NCI-H748 (cell line): ENCODE measurements at regions not wholly inside any gene's neighbourhood (a gene's known extent, or its start where the extent isn't known, plus 50 kb on each side); places are given as distances from the start of the nearest gene placed in this dataset.
A peak's percentile ranks its signal among the peaks of the same experiment; 100 is the strongest.
"Not testable (repeated sequence)": the region's sequence is repeated elsewhere in the genome, so short reads cannot be mapped to it uniquely, and the experiment has no call there.

Experiments used
- DNase-seq: peaks from one replicate; lab custom pipeline; 2025; ENCODE audit not compliant: unreplicated experiment; lab: John Stamatoyannopoulos, UW

- DNase-seq: not testable (repeated sequence)
Observed at GRCh38 chr12:116327992-116328391, 50.5 kb upstream of the MED13L start.

DNA sequence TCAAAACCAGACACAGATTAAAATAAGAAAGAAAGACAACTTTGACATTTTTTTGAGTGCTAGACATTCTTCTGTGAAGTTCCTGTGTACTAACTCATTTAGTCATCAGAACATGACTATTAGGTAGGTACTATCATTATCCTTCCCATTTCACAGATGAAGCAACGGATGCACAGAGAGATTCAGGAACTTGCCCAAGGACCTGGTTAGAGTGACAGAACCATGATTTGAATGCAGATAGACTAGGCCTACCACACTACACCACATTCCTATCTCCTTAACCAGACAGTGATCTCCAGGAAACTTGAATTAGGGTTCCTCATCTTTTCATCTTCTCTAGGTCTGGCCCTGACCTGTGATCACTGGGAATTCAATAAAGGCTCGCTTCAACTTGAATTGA is 54.4 kb upstream of the MED13L start:
- no peak for DNase-seq

GRCh38 chr12:116332705-116333380 is 55.4 kb upstream of the MED13L start:
- peak; percentile 15 for DNase-seq

GRCh38 chr12:116333402-116333801 is 55.9 kb upstream of the MED13L start:
- no peak for DNase-seq

GRCh38 chr12:116336542-116337065 is 59.1 kb upstream of the MED13L start:
- peak; percentile 32 for DNase-seq

GRCh38 chr12:116337312-116337711 is 59.8 kb upstream of the MED13L start:
- DNase-seq: no peak

DNA sequence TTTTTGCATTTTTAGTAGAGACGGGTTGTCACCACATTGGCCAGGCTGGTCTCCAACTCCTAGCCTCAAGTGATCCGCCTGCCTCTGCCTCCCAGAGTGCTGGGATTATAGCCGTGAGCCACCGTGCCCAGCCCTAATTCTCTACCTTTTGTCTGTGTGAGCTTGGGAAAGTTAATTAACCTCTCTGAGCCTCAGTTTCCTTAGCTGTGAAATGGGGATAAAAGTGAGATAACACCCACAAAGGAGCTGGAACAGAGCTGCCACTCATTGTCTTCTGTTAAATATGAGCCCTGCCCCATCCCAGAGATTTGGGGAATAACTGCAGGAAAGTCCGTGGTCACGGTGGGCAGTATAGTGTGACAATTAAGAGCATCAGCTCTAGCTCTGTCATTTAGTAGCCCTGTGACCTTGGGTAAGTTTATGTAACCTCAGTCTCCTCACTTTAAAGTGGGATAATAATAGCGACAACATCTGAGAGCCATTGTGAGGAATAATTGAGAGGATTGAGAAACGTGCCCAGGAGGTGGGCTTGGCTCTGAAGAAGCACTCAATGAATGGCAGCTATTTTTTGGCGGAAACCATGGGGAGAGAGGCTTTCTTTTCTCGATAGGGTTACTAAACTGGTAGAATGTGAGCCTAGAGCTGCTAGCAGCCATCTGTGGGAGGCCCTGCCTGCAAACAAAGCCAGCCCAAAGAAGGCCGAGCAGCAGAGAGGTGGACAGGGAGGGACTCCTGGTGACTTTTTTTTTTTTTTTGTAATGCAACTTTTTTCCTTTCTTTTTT is 60.8 kb upstream of the MED13L start:
- no peak for DNase-seq

DNA sequence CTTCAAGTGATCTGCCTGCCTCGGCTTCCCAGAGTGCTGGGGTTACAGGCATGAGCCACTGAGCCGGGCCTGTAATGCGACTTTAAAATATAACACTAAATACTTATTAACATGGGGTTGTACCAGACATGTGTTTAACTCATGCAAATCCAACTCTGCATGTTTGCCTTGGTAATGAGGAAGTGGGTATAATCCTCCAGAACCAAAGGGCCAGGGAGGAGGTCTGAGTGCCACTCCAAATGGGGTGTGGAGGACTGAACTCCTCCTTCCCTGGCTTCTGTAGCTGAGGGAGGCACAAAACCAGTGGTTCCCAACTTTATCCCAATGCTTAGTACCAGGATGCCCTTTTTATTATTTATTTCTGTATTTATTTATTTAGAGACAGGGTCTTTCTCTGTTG is 61.6 kb upstream of the MED13L start:
- no peak for DNase-seq

DNA sequence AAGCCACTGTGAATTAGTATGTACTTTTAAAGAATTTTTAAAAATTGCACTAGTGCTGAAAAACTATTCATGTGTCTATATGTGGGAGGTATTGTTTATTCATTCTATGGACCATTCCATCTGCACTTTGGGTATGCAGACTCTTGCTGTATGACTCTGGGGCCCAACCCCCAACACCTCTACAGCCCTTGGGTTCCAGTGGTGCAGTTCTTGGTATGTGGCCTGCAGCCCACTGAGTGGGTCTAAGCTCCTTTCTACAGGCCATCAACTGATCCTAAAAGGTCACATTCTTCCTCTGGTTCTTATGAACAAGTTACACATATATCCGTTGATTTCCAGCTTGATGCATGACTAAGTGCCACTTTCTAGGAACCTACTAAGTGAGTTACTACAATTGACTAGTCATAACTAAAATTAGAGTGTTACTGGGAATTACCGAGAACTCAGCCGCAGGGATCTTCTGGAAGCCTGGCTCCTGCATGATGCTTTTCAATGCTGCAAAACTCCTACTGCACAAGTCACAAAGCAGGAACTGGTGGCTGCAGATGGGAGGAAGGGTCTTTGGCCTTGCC is 62.4 kb upstream of the MED13L start:
- DNase-seq: no peak

DNA sequence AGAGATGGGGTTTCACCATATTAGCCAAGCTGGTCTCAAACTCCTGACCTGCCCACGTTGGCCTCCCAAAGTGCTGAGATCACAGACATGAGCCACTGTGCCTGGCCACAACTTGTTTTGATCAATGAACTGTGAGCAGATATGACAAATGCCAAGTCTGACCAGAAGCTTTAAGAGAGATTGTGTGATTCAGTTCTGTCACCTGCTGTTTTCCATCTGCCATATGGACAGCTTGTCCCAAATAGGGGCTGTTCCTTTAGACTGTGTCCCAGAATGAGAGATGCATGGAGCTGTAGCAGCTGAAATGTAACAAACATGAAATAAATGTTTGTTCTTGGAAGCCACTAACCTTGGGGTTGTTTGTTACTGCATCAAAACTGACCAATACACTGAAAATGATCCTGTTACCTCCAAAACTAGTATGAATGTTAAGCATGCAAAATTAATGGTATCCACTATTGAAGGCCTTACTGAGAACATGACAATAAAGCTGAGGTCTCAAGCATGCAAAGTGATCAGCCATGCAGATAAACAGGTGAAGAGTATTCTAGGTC is 65.9 kb upstream of the MED13L start:
- no peak for DNase-seq

GRCh38 chr12:116346222-116346621 is 68.7 kb upstream of the MED13L start:
- DNase-seq: no peak

GRCh38 chr12:116346741-116347140 is 69.2 kb upstream of the MED13L start:
- DNase-seq: no peak

- no peak for DNase-seq
Observed at GRCh38 chr12:116347265-116347664, 69.8 kb upstream of the MED13L start.

DNA sequence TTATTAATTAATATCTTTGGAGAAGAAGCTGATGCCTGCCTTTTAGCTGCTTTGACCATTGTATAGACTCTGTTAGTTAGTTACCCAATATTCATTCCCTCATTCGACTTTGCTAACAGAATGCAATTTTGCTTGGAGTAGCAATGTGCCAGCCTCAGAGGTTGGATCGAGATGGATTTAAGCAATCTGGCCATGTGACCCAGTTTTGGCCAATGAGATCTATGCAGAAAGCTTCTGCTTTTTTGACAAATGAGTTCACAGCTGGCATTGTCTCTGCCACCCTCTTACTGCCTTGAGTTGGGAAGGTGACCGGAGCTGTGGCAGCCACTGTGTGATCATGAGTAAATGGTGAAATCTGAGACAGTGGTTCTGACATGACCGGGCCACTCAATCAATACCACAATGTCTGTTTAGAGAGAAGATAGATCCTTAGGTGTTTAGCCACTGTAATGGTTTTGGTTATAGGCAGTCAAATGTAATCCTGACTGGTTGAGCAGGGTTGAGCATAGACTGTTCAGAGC is 74.9 kb upstream of the MED13L start:
- DNase-seq: no peak

DNA sequence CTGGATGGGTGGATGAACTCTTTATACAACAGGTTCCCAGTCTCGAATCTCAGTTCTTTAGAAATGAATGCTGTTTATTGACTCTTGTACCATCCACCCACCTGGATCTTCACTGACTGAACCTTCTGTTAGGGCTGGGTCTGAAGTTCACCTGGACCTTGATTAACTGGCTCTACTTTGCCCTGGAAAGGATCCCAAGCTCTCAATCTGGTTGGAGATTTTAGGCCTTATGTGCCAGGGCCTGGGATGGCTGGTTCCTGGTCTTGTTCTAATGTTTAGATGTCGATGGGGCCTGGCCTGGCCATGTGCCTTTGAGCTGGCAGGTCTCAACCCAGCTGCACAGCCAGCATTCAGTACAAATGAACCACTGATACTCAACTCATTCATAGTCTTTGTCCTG is 76.5 kb upstream of the MED13L start:
- DNase-seq: no peak

- no peak for DNase-seq
Observed at GRCh38 chr12:116354534-116354933, 77.0 kb upstream of the MED13L start.

DNA sequence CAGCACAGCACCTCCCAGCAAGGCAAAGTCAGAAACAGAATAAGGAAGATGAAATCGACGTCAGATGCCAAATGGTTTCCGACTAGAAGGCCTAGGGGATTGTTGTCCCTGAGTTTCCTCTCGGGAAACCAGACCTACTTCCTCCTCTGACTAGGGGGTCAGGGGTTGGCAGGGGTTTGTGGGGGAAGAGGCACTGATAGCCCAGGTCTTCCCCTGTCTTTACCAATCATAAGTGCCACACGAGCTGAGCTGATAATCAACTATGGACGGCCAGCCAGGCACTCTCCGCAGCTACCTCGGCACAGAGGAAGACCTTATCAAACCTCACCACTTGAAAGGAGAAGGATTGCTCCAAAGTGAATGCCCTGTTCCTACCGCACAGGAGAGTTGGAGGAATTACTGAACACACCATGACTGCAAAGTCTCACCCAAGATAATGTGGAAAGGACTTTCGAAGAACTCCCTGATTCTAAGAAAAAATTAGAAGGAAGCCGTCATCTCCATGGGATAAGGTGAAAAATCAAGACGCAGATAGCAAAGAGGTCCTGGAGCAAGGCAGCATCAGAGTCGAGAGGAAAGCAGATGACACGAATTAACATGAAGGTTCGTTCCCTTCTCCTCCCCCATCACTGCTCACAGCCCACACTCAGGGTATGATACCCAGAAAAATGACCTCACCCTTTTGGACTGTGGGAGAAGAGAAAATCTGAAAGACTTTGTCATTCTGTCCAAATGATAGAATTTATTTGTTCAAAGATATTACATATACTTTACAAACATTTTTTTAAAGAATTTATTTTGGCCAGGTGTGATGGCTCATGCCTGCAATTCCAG is 77.7 kb upstream of the MED13L start:
- DNase-seq: no peak

GRCh38 chr12:116358536-116358892 is 81.0 kb upstream of the MED13L start:
- no peak for DNase-seq

- peak; percentile 81 for DNase-seq
Observed at GRCh38 chr12:116358893-116359761, 81.6 kb upstream of the MED13L start.
